Cardiac fibroblast (primary cell): ENCODE measurements at regions not wholly inside any gene's neighbourhood (a gene's known extent, or its start where the extent isn't known, plus 50 kb on each side); places are given as distances from the start of the nearest gene placed in this dataset.
"Not testable (repeated sequence)": the region's sequence is repeated elsewhere in the genome, so short reads cannot be mapped to it uniquely, and the experiment has no call there.

Source experiments
- DNase-seq, 2 donors: peaks; one replicate each; pipeline versions ENCODE4 v3.0.0 to v3.0.0-alpha.2; 2010; ENCODE audit warnings: low read depth in 2 of 2
- H3K4me3 ChIP-seq, 2 donors: replicated peaks in 1 of 2; 1 replicate in 1 of 2; 2 replicates in 1 of 2; pipeline ENCODE4 v1.5.1; 2011; ENCODE audit warnings: low read depth in 2 of 2, low read length in 2 of 2, mild to moderate bottlenecking in 2 of 2, moderate library complexity in 1 of 2
- TF ChIP-seq, protein P1 (sequence below): IDR thresholded peaks from one replicate; pipeline ENCODE4 v1.5.1; 2011; ENCODE audit warnings: low read depth, mild to moderate bottlenecking, low read length, inconsistent platforms

DNA sequence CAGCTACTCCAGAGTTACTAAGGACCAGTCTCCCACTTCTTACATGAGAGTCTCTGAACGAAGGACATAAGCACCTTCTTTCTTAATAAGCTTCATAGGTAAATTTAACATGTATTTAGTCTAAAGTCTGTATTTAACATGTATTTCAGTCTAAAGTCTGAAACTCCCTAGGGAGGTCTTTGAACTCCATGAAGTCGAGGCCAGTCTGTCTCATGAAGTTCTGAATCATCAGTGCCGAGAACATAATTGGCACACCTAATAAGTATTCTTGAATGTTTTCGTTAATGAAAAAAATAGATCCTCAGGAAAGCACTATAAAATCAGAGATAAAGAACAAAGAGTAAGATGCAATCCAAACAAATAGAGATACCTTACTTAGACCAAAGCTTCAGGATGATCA is 945.5 kb downstream of the TTLL7 start:
- TF ChIP-seq, protein P1, sequence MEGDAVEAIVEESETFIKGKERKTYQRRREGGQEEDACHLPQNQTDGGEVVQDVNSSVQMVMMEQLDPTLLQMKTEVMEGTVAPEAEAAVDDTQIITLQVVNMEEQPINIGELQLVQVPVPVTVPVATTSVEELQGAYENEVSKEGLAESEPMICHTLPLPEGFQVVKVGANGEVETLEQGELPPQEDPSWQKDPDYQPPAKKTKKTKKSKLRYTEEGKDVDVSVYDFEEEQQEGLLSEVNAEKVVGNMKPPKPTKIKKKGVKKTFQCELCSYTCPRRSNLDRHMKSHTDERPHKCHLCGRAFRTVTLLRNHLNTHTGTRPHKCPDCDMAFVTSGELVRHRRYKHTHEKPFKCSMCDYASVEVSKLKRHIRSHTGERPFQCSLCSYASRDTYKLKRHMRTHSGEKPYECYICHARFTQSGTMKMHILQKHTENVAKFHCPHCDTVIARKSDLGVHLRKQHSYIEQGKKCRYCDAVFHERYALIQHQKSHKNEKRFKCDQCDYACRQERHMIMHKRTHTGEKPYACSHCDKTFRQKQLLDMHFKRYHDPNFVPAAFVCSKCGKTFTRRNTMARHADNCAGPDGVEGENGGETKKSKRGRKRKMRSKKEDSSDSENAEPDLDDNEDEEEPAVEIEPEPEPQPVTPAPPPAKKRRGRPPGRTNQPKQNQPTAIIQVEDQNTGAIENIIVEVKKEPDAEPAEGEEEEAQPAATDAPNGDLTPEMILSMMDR, result no peak
- H3K4me3 ChIP-seq, result no peak overlapping the region

DNA sequence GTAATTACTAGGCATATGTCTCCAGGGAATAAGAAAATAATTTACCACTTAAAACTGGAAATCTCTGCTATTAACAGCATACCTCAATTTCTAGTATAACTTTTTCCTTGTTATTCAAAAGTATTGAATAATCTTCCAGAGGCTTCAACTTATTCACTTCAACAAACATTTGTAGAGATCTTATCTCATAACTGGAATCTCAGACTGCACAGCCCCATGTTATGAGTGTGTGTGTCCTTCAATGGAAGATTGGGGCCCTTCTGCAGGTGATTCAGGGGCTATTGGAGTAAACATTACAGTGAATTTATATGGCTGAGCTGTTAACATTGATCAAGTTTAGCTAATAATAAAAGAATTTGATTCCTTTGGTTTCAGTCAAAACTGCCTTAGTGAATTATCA is 946.1 kb downstream of the TTLL7 start:
- TF ChIP-seq, protein P1, result no peak

More for the DNA sequence above, 945.5 kb downstream of the TTLL7 start:
- DNase-seq, result peak in 1 of 2 donors; percentile 40

DNA sequence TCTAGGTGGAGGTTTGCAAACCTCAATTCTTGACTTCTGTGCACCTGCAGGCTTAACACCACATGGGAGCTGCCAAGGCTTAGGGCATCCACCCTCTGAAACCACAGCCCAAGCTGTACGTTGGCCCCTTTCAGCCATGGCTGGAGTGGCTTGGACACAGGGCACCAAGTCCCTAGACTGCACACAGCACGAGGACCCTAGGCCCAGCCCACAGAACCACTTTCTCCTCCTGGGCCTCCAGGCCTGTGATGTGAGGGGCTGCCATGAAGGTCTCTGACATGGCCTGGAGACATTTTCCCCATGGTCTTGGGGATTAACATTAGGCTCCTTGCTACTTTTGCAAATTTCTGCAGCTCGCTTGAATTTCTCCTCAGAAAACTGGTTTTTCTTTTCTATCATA is 947.9 kb downstream of the TTLL7 start:
- DNase-seq, H3K4me3 ChIP-seq: not testable (repeated sequence)

More for the DNA sequence above, 946.1 kb downstream of the TTLL7 start:
- DNase-seq, result no peak
- H3K4me3 ChIP-seq, result no peak overlapping the region

DNA sequence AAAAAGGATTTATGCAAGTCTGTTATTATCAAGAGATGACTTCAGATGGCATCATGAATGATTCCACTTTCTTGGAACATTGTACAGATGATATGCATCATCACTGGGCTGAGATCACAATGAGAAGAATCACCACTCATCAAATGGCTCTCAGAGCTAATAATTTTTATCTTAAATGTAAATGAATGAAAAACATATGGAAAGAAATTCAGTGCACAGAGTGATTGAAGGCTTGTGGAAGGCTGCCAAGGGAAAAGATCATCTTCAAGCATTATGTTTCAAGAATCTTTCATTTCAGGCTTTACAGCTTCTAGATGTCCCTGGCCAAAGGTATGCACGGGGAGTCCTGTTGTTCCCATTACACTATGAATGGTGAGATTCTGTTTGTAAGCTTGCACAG is 955.7 kb downstream of the TTLL7 start:
- TF ChIP-seq, protein P1, result no peak
- DNase-seq, result no peak
- H3K4me3 ChIP-seq, result no peak overlapping the region

DNA sequence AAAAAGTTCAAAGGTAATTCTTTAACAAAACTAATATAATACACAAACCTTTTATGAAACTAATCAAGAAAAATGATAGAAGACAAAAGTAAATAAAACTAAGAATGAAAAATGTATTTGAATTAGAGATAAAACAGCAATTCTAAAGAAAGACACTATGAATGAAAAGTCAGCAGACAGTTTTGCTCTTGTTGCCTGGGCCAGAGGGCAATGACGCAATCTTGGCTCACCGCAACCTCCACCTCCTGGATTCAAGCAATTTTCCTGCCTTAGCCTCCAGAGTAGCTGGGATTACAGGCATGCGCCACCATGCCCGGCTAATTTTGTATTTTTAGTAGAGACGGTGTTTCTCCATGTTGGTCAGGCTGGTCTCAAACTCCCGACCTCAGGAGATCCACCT is 959.8 kb downstream of the TTLL7 start:
- not testable (repeated sequence) for DNase-seq, H3K4me3 ChIP-seq

DNA sequence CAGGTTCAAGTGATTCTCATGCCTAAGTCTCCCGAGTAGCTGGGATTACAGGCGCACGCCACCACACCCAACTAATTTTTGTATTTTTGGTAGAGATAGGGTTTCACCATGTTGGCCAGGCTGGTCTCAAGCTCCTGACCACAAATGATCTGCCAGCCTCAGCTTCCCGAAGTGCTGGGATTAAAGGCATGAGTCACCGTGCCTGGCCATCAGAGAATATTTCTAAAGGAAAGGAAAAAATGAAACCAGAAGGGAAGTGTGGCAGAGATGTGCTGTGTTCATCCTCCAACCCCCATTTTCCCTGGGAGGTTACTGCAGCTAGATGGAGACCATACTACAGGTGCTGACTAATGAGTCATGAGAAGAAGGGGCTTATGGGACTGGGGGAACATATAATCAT is 964.1 kb downstream of the TTLL7 start:
- DNase-seq, result no peak
- TF ChIP-seq, protein P1, result no peak
- H3K4me3 ChIP-seq, result no peak overlapping the region

DNA sequence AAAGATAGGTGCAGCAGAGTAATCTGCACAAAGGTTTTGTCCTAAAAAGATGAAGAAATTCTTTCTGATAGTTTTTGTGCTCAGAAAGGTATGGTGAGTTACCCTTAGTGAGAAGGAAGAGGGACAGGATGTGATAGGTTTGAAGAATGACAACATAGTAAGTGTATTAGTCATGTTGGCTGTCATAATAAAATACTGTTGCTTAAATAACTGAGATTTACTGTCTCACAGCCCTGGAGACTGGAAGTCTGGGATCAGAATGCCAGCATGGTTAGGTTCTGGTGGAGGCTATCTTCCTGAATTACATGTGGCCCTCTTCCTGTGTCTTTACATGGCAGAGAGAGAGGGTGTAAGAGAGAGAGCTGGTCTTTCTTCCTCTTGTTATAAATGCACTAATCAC is 965.2 kb downstream of the TTLL7 start:
- H3K4me3 ChIP-seq, result no peak overlapping the region
- TF ChIP-seq, protein P1, result no peak
- DNase-seq, result peak in 1 of 2 donors; percentile 42

DNA sequence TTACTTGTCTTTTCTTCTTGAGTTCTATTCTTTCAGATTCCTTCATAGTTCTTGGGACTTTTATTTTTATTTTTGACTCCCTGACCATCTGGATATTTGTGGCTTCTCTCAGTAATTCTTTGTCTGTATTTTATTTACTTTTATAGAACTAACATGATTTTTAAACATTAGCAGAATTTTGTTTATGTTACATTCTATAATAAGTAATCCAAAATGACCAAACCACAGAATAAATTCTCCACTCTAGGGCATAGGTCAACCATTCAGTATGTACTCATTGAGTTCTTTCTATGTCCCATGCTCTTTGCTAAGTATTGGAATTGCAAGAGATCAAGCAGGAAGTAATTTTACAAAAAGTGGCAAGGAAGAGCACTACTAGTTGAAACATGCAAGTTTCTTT is 969.0 kb downstream of the TTLL7 start:
- TF ChIP-seq, protein P1, result no peak
- DNase-seq, result no peak
- H3K4me3 ChIP-seq, result no peak overlapping the region
